ENCODE measurements at regions not wholly inside any gene's neighbourhood (a gene's known extent, or its start where the extent isn't known, plus 50 kb on each side); places are given as distances from the start of the nearest gene placed in this dataset.
A peak's percentile ranks its signal among the peaks of the same experiment; 100 is the strongest.
"Not testable (repeated sequence)": the region's sequence is repeated elsewhere in the genome, so short reads cannot be mapped to it uniquely, and the experiment has no call there.

DNA sequence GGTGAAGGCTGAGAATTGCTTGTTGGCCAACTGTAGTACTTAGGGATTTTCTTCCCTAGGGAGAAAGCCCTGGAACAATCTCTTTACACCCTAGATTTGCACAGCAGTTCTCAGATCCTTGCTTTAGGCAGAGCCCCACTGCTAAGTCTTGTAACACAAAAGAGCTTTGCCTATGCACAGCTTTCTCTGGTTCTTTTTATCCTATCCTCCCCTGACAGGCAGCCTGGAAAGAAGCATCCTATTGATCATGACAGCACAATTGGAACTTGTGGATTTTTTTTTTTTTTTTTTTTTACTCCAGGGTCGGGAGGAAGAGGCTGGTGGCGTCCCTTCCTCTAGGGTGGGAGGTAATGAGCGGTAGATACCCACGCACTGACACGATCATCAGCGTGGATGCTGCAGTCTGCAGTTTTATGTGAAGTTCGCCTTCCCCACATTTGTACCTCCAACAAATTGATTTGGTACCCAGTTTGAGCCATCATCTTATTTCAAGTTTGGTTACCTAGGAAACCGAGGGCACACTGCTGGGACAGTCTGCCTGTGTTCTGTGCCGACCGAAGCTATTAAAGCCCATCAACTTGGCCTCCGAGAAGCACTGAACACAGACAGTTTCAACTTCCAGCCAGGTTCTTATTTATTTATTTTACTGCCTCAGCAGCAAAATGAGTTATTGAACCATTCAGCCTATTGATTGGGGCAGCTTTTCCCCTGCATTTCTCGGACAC, 110.1 kb downstream of the NRN1 start:
- DNase-seq, result no peak

- no peak for DNase-seq
These were observed 112.4 kb downstream of the NRN1 start for GRCh38 chr6:5894357-5894756.

DNA sequence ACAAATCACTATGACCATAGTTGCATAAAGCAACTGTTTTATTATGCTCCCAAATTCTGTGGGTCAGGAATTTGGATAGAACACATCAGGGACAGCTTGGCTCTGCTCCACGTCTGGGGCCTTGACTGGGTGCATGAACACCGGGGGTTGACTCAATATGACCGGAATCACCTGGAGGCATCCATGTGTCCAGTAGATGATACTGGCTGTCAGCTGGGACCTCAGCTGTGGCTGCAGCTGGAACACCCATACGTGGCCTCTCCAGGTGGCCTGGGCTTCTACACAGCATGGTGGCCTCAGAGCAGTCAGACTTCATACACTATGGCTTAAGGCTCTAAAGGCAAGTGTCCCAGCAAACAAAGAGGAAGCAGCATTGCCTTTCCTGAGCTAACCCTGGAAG, 113.4 kb downstream of the NRN1 start:
- DNase-seq, result no peak

DNA sequence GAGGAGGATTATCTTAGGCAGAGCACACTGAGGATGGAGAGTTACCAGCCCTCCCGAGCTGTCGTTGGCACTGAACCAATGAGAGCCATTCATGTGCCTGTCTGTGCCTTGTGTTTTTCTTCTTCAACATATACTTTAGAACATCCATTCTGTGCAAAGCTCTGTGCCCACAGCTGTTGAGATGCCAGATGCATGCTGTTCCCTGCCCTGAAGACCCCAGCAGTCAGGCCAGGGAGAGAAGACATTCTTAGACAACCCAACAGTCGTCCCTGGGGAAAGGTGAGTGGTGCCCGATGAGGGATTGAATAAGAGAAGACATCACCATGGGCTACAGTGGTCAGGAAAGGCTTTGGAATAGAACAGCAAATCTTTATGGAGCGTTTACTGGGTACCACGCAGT, 114.1 kb downstream of the NRN1 start:
- DNase-seq, result no peak

GRCh38 chr6:5878792-5879191, 127.9 kb downstream of the NRN1 start:
- no peak for DNase-seq

GRCh38 chr6:5876076-5876475, 130.6 kb downstream of the NRN1 start:
- no peak for DNase-seq

- DNase-seq, result not testable (repeated sequence)
These were observed 132.7 kb downstream of the NRN1 start for GRCh38 chr6:5873976-5874375.

DNA sequence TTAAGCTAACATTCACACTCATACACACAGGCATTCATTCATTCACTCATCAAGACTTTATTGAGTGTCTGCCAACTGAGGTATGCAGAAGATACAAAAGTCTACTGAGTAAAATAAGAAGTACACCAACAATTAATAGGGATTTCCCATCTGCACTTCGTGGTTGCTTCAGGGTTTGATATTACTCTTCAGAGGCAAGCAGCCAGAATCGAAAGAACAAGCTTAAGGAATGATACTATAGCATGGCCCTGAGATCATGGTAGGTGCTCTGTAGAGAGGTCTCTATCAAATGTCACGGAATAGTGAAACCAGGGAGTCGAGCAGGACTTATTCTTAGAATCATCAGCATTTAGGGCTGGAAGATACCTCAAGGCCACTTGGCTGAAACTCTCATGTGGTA, 135.4 kb downstream of the NRN1 start:
- DNase-seq, result no peak

DNA sequence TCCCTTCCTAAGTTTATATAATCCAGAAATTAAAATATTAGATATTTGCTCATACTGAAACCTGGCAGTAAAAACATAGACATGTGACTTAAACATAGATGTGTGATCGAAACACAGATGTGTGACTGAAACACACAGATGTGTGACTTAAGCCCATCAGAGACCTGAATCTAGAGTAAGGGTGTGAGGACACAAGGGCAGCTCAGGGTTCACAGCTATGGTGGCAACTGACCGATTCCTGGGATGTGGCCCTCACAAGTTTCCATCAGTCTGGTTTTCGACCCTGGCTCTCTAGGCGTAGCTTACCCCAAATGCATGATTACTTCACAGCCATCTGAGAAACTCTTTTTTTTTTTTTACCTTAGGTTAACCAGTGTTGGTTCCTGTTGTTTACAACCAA, 137.0 kb downstream of the NRN1 start:
- DNase-seq, result no peak

- no peak for DNase-seq
These were observed 137.5 kb downstream of the NRN1 start for GRCh38 chr6:5869261-5869660.

DNA sequence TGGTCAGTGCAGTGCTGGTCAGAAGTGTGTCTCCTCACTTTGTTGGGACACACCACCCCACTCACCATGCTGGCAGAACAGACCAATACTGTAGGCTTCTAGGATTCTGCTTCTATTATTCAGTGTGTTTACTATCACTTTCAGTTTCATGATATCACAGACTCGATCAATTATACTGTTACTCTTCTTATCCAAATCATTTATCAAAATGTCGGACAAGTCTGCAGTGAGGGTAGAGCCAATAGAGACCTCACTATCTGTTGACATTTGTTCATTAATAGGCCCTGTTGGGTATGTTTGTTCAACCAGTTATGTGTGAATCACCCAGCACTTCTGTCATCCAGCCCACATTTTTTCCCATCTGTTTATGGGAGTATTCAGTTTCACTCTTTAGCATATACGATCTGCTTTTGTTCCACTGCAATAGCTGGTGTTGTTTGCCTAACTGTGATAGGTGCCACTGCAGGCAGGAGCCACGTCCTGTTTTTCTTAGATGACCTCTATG, 140.1 kb downstream of the NRN1 start:
- DNase-seq, result no peak

- DNase-seq, result no peak
These were observed 141.2 kb downstream of the NRN1 start for GRCh38 chr6:5865506-5866031.

DNA sequence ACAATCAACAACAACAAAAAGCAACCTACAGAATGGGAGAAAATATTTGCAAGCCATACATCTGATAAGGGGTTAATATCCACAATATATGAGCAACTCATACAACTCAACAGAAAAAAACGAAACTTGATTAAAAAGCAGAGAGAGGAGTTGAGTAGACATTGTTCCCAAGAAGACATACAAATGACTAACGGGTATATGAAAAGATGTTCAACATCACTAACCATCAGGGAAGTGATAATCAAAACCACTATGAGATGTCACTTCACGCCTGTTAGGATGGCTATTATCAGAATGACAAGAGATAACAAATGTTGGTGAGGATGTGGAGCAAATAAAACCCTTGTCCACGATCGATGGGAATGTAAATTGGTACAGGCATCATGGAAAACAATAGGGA, 145.9 kb downstream of the NRN1 start:
- no peak for DNase-seq

GRCh38 chr6:5855787-5856470, 150.8 kb downstream of the NRN1 start:
- DNase-seq, result no peak

DNA sequence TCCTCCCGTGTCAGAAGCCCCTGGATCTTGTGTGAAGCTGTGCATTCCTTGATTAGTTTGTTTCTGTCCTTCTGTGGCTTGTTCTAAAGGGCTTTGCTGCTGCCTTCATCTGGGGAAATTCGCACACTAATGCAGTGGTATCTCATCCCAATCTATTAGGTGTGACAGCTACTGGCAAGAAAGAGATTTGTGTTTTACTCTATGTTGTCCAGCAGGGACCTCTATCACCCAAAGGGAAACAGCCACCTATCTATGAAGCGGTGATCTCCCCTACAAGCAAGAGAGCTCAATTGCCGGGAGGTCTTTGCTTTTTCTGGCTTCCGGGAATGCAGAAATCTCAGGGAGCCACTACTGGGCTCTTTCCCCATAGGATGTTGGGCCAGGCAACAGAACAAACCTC, 151.8 kb downstream of the NRN1 start:
- DNase-seq, result no peak

DNA sequence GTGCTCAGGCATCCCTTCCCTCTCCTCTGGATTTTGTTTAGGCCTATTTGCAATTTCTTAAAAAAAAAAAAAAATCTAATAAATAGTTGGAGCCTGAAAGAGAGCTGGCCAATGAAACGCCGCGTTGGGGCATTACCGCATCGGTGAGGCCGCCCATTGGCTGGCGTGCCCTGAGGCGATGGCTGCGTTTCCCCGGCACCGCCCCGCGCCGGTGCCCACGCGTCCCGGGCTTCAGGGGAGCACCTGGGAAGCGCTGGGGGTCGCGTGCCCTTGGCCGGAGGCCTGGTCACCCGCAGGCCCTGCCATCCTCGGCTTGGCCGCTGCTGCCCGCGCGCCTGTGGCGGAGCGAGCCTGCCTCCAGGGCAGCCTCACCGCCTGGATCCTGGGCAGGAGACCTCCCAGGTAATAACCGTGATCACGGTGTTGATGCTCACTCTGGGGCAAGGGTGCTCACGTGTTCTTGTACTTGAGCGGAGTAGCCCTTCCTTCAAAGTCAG, 155.4 kb downstream of the NRN1 start:
- DNase-seq, result peak; percentile 72

DNA sequence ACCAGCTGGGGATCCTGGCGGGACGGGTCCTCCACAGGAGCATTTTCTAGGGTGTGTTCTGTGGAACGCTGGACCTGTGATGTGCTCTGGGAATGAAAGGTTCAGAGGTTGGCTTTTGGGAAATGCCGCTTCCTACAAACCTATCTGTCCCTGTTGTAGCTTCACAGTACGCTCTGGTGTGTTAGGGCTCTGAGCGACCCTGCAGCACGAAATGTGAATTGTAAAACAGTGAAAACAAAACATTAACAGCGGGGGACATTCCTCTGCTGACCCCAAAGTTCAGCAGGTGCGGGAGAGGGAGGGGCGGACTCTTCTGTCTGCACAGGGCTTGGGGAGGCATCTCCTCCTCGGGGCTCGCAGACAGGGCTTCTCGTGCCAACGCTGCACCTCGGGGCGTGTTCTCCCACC, 155.9 kb downstream of the NRN1 start:
- no peak for DNase-seq

- DNase-seq, result no peak
These were observed 159.8 kb downstream of the NRN1 start for GRCh38 chr6:5846889-5847288.

- DNase-seq, result no peak
These were observed 160.4 kb downstream of the NRN1 start for GRCh38 chr6:5846335-5846734.

GRCh38 chr6:5843078-5843477, 163.6 kb downstream of the NRN1 start:
- DNase-seq, result no peak

GRCh38 chr6:5840734-5841390, 165.9 kb downstream of the NRN1 start:
- no peak for DNase-seq

GRCh38 chr6:5838656-5839396, 167.9 kb downstream of the NRN1 start:
- DNase-seq, result no peak

- DNase-seq, result no peak
These were observed 169.4 kb downstream of the NRN1 start for GRCh38 chr6:5837323-5837722.

All from activated T-cell treated with anti-CD3 and anti-CD28 coated beads, Interleukin-2, amount 50 U/mL, for 1 hour (primary cell).